GM19467 (cell line): ENCODE measurements at regions not wholly inside any gene's neighbourhood (a gene's known extent, or its start where the extent isn't known, plus 50 kb on each side); places are given as distances from the start of the nearest gene placed in this dataset.

ENCODE experiments used
- ATAC-seq: cut with Tn5 transposase; IDR thresholded peaks from one replicate; pipeline ENCODE4 v1.9.1; 2021; ENCODE audit warnings: mild to moderate bottlenecking, moderate library complexity; ENCODE audit not compliant: unreplicated experiment

DNA sequence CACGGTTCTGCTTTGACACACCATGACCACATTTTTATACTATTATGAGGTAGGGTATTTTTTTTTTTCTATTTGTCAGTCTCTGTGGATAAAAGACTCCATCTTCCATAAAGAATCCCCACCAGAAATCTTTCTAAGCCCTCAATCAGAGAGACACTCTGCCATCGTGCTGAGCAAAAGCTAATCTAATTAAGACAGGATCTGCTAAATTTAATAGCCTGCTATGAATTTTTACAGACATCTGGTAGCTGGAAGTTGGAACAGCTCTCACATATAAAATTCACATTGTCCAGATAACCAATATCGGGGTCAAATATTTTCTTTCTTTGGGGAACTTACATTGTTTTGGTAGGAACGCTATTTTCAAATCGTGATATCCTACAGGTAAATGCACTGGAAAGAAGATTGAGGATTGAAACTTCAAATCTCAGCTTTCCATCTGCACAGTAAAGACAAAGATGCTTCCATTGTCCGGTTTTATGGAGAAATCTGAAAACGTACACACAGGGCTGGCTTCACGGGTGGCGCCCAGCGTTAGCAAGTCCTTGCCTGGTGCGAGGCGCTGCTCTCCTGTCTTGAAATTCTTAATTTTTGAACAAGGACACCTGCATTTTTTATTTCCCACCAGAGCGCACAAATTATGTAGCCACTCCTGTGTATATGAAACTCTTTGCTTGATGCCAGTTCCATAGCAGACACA lies 573.8 kb upstream of the NOX3 start:
- no peak for ATAC-seq

- ATAC-seq, result no peak
Observed at GRCh38 chr6:156028335-156029131, 572.9 kb upstream of the NOX3 start.

- ATAC-seq, result no peak
Observed at GRCh38 chr6:156027248-156027626, 571.6 kb upstream of the NOX3 start.

GRCh38 chr6:156026486-156027247 lies 571.0 kb upstream of the NOX3 start:
- ATAC-seq, result no peak

DNA sequence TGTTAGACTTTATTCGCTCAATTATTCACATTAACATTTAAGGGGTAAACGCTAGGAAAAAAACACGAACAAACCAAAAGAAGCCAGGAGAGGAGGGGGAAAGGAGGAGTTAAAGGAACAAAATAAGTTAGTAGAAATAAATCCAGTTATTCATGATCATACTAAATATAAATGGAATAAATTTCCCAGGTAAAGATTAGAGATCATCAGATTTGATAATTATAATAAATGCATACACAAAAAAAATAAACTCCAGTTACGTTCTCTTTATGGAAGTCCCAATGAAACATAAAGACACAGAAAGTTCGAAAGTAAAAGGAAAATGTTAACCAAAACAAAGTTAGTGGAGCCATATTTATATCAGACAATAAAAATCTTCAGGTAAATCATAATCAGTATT lies 568.7 kb upstream of the NOX3 start:
- no peak for ATAC-seq

DNA sequence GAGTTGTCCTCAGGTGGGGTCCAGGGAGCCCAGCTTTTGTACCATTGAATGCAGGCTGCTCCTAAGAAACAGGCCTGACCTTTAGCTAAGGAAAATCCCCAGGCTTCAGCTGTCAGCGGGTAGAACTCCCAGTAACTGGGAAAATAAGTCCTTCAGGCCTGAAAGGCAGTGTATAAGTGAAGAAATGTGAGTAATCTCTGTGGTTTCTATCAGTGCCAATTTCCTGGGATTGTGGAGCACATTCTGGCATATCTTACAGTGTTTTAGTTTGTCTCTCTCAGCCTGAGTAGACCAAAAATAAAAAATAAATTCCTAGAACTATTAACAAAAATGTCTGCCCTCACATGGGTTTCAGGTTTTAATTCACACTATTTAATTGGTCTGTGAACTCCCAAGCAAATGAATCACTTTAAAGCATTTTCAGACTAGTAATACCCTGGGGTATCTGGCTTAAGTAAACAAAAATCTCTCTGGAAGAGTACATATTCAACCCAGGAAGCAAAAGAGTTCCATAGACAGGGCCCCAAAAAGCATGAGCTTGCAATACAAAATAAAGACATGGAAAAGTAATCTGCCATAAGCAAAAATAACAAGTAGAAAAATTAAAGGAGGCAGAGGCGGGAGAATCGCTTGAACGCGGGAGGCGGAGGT lies 566.2 kb upstream of the NOX3 start:
- ATAC-seq, result no peak

GRCh38 chr6:156017838-156018237 lies 562.2 kb upstream of the NOX3 start:
- ATAC-seq, result no peak

DNA sequence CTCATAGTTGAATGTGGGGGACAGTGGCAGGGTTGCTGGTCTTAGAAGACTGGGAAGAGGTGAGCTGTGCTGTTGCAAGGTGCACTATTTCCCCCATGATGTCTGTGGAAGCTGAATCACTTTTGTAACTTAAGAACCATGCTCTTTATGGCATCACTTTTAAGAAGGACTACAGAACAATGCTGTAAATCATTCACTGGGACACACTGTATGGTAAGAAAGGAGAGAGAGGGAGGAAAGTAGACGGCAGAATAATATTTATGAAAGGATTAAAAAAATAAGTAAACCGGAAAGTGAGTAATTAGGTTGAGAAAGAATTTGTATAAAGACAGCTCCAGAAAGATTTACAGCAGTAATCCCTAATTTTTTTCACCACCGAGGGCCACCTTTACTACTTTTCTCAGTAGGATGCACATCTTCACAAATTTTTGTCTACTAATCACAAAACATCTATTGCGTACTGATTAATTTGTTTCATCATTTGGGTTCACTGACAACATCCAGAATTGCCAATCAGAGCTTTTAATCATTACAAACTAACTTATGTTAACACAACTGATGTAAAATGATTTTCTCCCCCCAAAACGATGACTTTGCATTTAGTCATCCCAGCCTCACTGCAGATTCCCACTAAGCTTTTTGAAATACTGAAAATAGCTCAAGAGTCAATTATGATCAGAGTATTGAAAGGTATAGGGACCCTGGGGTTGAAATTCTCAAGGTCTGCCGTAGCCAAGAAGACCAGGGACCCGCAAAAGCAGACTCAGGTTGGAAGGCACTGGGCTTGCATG lies 560.7 kb upstream of the NOX3 start:
- ATAC-seq, result no peak

DNA sequence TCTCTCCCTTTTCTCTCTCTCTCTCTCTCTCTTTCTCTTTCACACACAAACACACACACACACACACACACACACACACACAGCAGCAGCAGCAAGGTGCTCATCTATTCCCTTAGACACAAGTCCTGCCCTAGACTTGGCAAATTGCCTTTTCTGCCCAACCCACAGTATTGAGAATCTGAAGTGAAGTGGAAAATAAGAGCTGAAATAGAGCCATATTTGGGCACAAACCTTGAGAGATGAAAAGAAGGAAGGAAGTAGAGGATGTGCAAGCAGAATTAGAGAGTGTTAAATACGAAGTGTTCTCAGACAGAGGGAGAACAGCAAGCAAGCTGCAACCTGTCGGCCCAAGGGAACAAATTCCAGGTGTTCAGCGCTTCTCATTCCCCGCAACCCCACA lies 557.5 kb upstream of the NOX3 start:
- ATAC-seq, result no peak

- ATAC-seq, result no peak
Observed at GRCh38 chr6:156009656-156010055, 554.0 kb upstream of the NOX3 start.

GRCh38 chr6:156004796-156005195 lies 549.2 kb upstream of the NOX3 start:
- no peak for ATAC-seq

DNA sequence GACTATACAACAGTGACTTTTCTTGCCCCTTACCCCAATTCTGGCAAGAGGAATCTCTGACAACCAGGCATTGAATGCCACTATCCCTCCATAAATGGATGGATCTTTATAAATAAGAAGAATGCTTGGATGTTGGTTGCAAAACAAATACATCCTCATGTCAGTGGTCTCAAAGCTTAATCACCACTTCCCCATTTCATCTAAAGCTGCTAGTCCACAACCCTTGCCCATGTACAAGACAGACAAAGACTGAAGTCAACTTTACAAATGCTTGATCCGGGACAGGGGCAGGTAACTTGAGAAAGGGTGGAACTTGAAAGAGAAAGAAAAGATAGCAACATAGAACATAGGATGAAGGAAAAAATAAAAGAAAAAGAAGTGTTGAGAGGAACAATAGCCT lies 540.5 kb upstream of the NOX3 start:
- ATAC-seq, result no peak

- no peak for ATAC-seq
Observed at GRCh38 chr6:155995281-155995680, 539.6 kb upstream of the NOX3 start.

DNA sequence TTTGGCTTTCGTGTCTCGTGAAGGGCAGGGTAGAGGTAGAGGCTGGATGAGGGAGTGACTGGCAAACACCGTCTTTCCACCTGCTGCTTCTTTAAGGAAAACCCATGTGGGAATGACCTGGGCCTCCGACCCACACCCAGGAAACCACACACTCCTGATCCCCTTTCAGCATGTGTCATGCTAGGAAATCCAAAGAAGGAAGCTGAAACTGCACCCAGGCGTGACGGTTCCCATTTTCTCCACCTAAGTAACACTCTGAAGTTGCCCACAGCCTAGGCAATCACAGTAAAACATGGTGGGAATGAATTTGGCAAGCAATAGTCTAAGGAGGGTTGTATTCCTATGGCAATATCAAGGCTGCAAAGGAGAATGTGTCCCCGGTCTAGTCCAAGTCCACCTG lies 538.4 kb upstream of the NOX3 start:
- ATAC-seq, result no peak

GRCh38 chr6:155993240-155993639 lies 537.6 kb upstream of the NOX3 start:
- ATAC-seq, result no peak

- ATAC-seq, result no peak
Observed at GRCh38 chr6:155985660-155986138, 530.1 kb upstream of the NOX3 start.

DNA sequence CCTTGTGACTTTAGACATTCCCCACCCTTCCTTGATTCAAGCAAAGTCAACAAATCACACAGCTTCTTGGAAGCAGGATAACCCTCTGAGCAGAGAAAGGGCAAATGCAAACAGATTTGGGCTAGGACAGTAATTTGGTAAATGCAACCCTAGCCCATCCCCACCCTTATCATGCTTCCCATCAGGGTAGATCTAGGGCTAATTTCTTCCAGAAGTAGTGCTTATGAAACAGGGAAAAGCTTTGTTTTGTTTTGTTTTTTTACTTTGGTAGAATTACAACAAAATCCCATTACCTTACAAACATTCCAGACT lies 525.1 kb upstream of the NOX3 start:
- ATAC-seq, result no peak

GRCh38 chr6:155980014-155980767 lies 524.6 kb upstream of the NOX3 start:
- no peak for ATAC-seq

- no peak for ATAC-seq
Observed at GRCh38 chr6:155975506-155975905, 519.9 kb upstream of the NOX3 start.

DNA sequence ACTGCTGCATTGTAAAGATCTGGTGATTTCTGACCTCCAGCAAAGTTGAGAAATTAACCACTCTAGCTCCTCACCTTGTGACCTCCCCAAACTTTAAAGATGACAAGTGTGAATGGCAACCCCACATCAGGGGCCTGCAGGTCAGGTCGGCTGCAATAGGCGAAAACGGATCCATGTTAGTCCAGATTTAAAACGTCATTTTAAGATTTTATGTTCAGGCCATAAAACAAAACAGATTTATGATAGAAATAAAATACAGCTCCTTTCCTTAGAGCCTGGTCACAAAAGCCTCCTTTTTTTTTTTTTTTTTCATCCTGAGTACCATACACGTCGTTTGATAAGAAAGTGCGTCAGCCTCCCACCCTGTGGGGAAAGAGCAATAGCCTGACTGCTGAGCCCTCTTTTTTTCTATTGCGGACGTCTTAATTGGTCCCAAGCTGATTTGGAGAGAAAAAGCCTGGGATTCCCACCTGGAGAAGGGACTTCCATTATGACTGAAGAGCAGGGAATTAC lies 519.2 kb upstream of the NOX3 start:
- ATAC-seq, result no peak
